ENCODE measurements at regions not wholly inside any gene's neighbourhood (a gene's known extent, or its start where the extent isn't known, plus 50 kb on each side); places are given as distances from the start of the nearest gene placed in this dataset.

DNA sequence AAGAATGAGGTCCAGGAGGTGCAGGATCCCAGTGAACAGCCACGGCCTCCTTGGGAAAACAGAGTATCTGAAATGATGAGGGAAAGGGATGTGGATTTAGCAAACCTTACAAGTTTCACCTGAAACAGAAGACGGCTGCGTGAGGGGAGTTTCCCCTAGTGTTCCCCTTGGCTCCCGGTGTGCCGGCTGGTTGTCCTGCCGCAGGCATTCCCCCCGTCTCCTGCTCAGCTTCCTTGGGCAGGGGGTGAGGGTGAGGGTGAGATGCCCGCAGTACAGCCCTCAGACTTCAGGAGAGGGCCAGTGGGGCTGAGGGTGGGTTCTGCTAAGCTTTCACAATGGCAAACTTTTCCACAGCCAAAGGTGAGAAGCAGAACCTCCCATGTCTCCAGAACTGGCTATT is 201.1 kb upstream of the SOX1 start:
- Histone ChIP-seq H3K27ac (no peak overlapping the region), H3K4me3 (no peak overlapping the region), H3K4me1 (no peaks in the 10 kb centered on the region), H3K36me3 (no peaks in the 10 kb centered on the region), H3K9me3 (no peaks in the 10 kb centered on the region), H3K27me3 (no peaks in the 10 kb centered on the region)
- TF ChIP-seq POLR2A (IDR thresholded peaks at IDR 0.05): no peak
- no peak for TF ChIP-seq CTCF (IDR thresholded peaks at IDR 0.05)
- no peak for TF ChIP-seq POLR2AphosphoS5 (IDR thresholded peaks at IDR 0.05)
- no peak for TF ChIP-seq EP300 (IDR thresholded peaks at IDR 0.05)
- WGBS: 79% methylated on average over 7 of the region's 8 CpGs
- no peak for DNase-seq (ENCODE audit: low spot score in 2 of 2)

DNA sequence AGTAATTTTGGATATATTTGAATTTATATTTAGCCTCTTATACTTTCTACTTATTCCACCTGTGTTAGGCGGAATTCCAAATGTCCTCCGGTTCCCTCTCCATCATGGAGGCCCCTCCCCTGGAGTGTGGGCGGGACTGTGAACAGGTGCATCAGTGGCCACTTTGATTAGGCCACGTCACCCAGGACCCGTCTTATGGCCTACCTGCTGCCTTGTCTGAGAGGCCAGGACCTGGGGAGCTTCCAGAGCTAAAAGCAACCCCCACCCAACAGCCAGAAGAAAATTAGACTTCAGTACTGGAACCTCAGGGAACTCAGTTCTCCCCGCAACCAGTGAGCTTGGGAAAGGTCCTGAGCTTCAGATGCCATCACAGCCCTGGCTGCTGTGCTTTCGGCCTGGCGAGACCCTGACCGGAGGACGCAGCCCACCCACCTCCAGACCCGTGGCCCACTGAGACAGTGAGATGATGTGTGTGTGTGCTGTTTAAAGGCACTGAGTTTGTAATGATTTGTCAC is 200.2 kb upstream of the SOX1 start:
- DNase-seq (ENCODE audit: low spot score in 2 of 2): no peak
- Histone ChIP-seq H3K4me1 (no peaks in the 10 kb centered on the region), H3K36me3 (no peaks in the 10 kb centered on the region), H3K4me3 (no peak overlapping the region), H3K27me3 (peaks cover 2% of the 10 kb centered on the region), H3K9me3 (no peaks in the 10 kb centered on the region), H3K27ac (no peak overlapping the region)
- WGBS: 85% methylated on average over 11 of the region's 11 CpGs
- TF ChIP-seq POLR2A (IDR thresholded peaks at IDR 0.05): no peak
- TF ChIP-seq POLR2AphosphoS5 (IDR thresholded peaks at IDR 0.05): no peak
- no peak for TF ChIP-seq EP300 (IDR thresholded peaks at IDR 0.05)
- TF ChIP-seq CTCF (IDR thresholded peaks at IDR 0.05): no peak

DNA sequence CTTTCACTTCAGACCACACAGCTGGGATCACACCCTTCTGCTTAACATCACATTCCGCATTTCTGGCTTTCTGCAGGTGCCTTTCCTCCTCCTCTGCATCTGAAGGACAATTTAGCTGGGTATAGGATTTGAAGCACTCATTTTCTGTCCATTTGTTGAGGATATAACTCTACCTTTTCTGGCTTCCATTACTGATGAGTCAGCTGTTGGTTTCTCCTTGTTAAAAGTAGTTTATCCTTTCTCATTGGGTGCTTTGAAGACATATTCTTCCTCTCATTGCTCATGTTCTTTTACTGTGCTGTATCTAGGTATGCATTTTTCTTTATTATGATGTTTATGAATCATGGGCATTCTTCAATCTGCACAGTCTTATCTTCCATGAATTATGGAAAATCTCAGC is 199.3 kb upstream of the SOX1 start:
- no peak for DNase-seq (ENCODE audit: low spot score in 2 of 2)
- peaks cover 9% of the 10 kb centered on the region for H3K27me3 ChIP-seq
- H3K4me3 ChIP-seq: no peak overlapping the region
- H3K27ac ChIP-seq: no peak overlapping the region
- H3K36me3 ChIP-seq: no peaks in the 10 kb centered on the region
- TF ChIP-seq POLR2A (IDR thresholded peaks at IDR 0.05): no peak
- TF ChIP-seq POLR2AphosphoS5 (IDR thresholded peaks at IDR 0.05): no peak
- TF ChIP-seq EP300 (IDR thresholded peaks at IDR 0.05): no peak
- no peak for TF ChIP-seq CTCF (IDR thresholded peaks at IDR 0.05)
- 69% methylated on average over 1 of the region's 1 CpG for WGBS
- H3K9me3 ChIP-seq: no peaks in the 10 kb centered on the region
- H3K4me1 ChIP-seq: no peaks in the 10 kb centered on the region

DNA sequence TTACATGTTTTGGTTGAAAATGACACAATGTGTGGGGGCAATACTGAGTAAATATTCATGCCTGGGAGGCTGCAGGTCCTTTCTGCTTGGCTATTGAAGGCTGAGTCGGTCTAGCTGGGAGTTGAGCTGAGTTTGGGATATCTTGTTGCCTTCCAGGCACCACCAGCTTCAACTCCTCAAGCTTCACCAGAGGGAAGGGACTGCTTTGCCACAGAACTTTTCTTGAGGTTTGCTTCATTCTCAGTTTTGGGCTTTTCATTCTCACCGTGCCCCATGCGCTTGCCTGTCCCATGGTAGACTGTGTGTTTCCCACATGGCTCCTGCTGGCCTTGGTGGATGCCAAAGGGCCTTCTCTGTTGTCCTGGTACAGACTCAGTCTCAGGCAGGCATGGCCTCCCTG is 198.2 kb upstream of the SOX1 start:
- H3K36me3 ChIP-seq: no peaks in the 10 kb centered on the region
- H3K4me1 ChIP-seq: no peaks in the 10 kb centered on the region
- no peak for TF ChIP-seq POLR2AphosphoS5 (IDR thresholded peaks at IDR 0.05)
- TF ChIP-seq EP300 (IDR thresholded peaks at IDR 0.05): no peak
- TF ChIP-seq POLR2A (IDR thresholded peaks at IDR 0.05): no peak
- TF ChIP-seq CTCF (IDR thresholded peaks at IDR 0.05): no peak
- no peak for DNase-seq (ENCODE audit: low spot score in 2 of 2)
- no peak overlapping the region for H3K4me3 ChIP-seq
- H3K27me3 ChIP-seq: peaks cover 11% of the 10 kb centered on the region
- H3K27ac ChIP-seq: no peak overlapping the region
- no peaks in the 10 kb centered on the region for H3K9me3 ChIP-seq
- WGBS: 94% methylated on average over 3 of the region's 3 CpGs

GRCh38 chr13:111872475-111873150 is 194.3 kb upstream of the SOX1 start:
- Histone ChIP-seq H3K4me1 (no peaks in the 10 kb centered on the region), H3K27ac (no peak overlapping the region), H3K4me3 (no peak overlapping the region), H3K27me3 (peaks cover 17% of the 10 kb centered on the region), H3K36me3 (no peaks in the 10 kb centered on the region), H3K9me3 (no peaks in the 10 kb centered on the region)
- DNase-seq (ENCODE audit: low spot score in 2 of 2): no peak
- WGBS: 90% methylated on average over 12 of the region's 12 CpGs
- TF ChIP-seq POLR2AphosphoS5 (IDR thresholded peaks at IDR 0.05) (no peak), POLR2A (IDR thresholded peaks at IDR 0.05) (no peak), EP300 (IDR thresholded peaks at IDR 0.05) (no peak), CTCF (IDR thresholded peaks at IDR 0.05) (no peak)

All from suprapubic skin (tissue), 4 donors.